ENCODE measurements at regions not wholly inside any gene's neighbourhood (a gene's known extent, or its start where the extent isn't known, plus 50 kb on each side); places are given as distances from the start of the nearest gene placed in this dataset.
"Not testable (repeated sequence)": the region's sequence is repeated elsewhere in the genome, so short reads cannot be mapped to it uniquely, and the experiment has no call there.

- TF ChIP-seq CTCF (IDR thresholded peaks at IDR 0.05; ENCODE audit: low read depth, low read length) = no peak
- Histone ChIP-seq H3K27me3 (ENCODE audit: insufficient read depth, low read depth, severe bottlenecking) (no peaks in the 10 kb centered on the region), H3K4me3 (ENCODE audit: low read depth, low read length) (no peak overlapping the region), H3K36me3 (no peaks in the 10 kb centered on the region), H3K9me3 (ENCODE audit: severe bottlenecking) (peaks cover 4% of the 10 kb centered on the region), H3K27ac (no peak overlapping the region)
- DNase-seq = no peak
Measured at GRCh38 chr2:176923205-176923604, 289.4 kb upstream of the HNRNPA3 start.

GRCh38 chr2:176924909-176925534, 287.6 kb upstream of the HNRNPA3 start:
- Histone ChIP-seq H3K4me3 (ENCODE audit: low read depth, low read length) (no peak overlapping the region), H3K9me3 (ENCODE audit: severe bottlenecking) (peaks cover 4% of the 10 kb centered on the region), H3K27ac (no peak overlapping the region), H3K27me3 (ENCODE audit: insufficient read depth, low read depth, severe bottlenecking) (no peaks in the 10 kb centered on the region), H3K36me3 (no peaks in the 10 kb centered on the region)
- no peak for DNase-seq
- no peak for TF ChIP-seq CTCF (IDR thresholded peaks at IDR 0.05; ENCODE audit: low read depth, low read length)

DNA sequence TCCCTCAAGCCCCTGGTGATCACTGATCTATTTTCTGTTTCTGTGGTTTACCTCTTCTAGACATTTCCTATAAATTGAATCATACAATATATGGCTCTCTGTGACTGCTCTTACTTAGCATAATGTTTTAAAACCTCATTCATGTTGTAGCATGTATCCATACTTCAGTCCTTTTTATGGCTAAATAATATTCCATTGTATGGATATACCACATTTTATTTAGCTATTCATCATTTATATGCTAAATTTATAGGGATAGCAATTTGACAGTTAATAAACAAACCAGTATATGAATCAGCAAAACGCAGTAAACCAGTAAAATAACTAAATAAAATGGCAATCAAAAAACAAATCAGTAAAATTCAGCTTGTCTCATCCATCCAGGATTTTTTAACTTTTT, 286.1 kb upstream of the HNRNPA3 start:
- H3K36me3 ChIP-seq = no peaks in the 10 kb centered on the region
- H3K27ac ChIP-seq = no peak overlapping the region
- no peak overlapping the region for H3K4me3 ChIP-seq (ENCODE audit: low read depth, low read length)
- no peaks in the 10 kb centered on the region for H3K27me3 ChIP-seq (ENCODE audit: insufficient read depth, low read depth, severe bottlenecking)
- peaks cover 4% of the 10 kb centered on the region for H3K9me3 ChIP-seq (ENCODE audit: severe bottlenecking)
- TF ChIP-seq CTCF (IDR thresholded peaks at IDR 0.05; ENCODE audit: low read depth, low read length) = no peak
- DNase-seq = no peak

GRCh38 chr2:176929387-176929786, 283.2 kb upstream of the HNRNPA3 start:
- H3K9me3 ChIP-seq (ENCODE audit: severe bottlenecking); DNase-seq; H3K4me3 ChIP-seq (ENCODE audit: low read depth, low read length); H3K27ac ChIP-seq; H3K36me3 ChIP-seq; H3K27me3 ChIP-seq (ENCODE audit: insufficient read depth, low read depth, severe bottlenecking): not testable (repeated sequence)

GRCh38 chr2:176931588-176932563, 280.7 kb upstream of the HNRNPA3 start:
- DNase-seq = no peak
- Histone ChIP-seq H3K4me3 (ENCODE audit: low read depth, low read length) (no peak overlapping the region), H3K36me3 (no peaks in the 10 kb centered on the region), H3K27ac (no peak overlapping the region), H3K9me3 (ENCODE audit: severe bottlenecking) (no peaks in the 10 kb centered on the region), H3K27me3 (ENCODE audit: insufficient read depth, low read depth, severe bottlenecking) (peaks cover 3% of the 10 kb centered on the region)
- TF ChIP-seq CTCF (IDR thresholded peaks at IDR 0.05; ENCODE audit: low read depth, low read length) = no peak

DNA sequence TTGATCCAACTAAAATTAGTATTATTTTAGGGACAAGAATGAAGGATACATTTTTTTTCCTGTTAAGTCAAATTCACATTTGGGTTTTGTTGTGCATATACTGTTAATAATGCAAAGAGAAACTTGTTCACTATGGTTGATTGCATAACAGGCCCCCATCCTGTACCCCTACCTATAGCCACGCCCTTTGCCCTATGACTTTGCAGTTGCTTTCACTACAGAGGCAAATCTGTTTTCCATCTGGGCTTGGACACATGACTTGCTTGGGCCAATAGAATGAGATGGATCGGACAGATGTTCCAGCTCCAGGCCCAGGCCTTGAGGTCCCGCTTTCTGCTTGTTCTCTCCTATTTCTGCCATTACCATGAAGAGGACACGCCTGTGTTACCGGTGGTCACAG, 278.5 kb upstream of the HNRNPA3 start:
- H3K27ac ChIP-seq = no peak overlapping the region
- H3K27me3 ChIP-seq (ENCODE audit: insufficient read depth, low read depth, severe bottlenecking) = peaks cover 3% of the 10 kb centered on the region
- H3K4me3 ChIP-seq (ENCODE audit: low read depth, low read length) = no peak overlapping the region
- H3K9me3 ChIP-seq (ENCODE audit: severe bottlenecking) = no peaks in the 10 kb centered on the region
- TF ChIP-seq CTCF (IDR thresholded peaks at IDR 0.05; ENCODE audit: low read depth, low read length) = no peak
- no peaks in the 10 kb centered on the region for H3K36me3 ChIP-seq
- no peak for DNase-seq

All from WERI-Rb-1 (cell line).